ENCODE measurements at regions not wholly inside any gene's neighbourhood (a gene's known extent, or its start where the extent isn't known, plus 50 kb on each side); places are given as distances from the start of the nearest gene placed in this dataset.

DNA sequence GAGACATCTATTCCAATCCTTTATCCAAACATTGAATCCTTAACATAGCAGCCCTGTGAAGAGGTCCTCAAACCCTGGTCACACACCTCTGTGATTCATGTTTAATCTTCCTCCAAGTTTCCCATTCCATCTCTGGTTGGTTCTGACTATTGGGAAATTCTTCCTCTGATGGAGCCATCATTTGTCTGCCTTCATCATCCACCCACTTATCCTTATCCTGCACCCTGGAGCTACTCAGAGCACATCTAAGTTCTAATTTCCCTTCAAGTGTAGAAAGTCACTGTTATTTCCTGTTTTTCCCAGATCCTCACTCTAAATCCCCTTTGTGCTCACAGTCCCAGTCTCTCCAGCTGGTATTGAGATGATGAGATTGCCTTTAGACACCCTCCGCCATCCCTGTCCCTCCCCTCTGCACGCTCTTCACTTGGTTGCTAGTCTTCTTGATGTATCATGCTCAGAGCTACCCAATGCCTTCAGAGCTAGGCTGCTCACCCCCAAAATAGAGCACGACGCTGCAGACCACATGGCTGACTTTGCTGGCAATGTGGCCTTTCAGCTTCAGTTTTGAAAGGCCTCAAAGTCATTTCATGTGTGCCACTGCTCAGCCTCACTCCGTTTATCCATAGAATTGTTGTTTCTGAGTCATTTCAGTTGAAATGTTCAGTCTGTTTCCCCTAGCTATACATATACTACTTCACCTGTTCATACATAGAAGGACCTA is 154.3 kb downstream of the PALM2AKAP2 start:
- Mint-ChIP-seq H3K4me1 (peaks cover 37 to 49% of the 10 kb centered on the region in 2 donors), H3K27ac (peak overlapping the region; percentile 25), H3K27me3 (no peaks in the 10 kb centered on the region), H3K9me3 (peaks cover 0 to 1% of the 10 kb centered on the region in 2 donors), H3K36me3 (peaks cover 0 to 3% of the 10 kb centered on the region in 2 donors), H3K4me3 (no peak overlapping the region)
- ATAC-seq (replicated peaks): peak; percentile 57 to 63
- DNase-seq: no peak

- DNase-seq (no peak), ATAC-seq (replicated peaks) (no peak)
- Mint-ChIP-seq H3K9me3 (peaks cover 0 to 1% of the 10 kb centered on the region in 2 donors), H3K27me3 (no peaks in the 10 kb centered on the region), H3K36me3 (peaks cover 0 to 3% of the 10 kb centered on the region in 2 donors), H3K4me3 (no peak overlapping the region), H3K27ac (peak overlapping the region; percentile 25), H3K4me1 (peaks cover 35 to 49% of the 10 kb centered on the region in 2 donors)
These were observed 154.8 kb downstream of the PALM2AKAP2 start for GRCh38 chr9:109934857-109935215.

GRCh38 chr9:109935406-109936087 is 155.5 kb downstream of the PALM2AKAP2 start:
- Mint-ChIP-seq H3K4me3 (no peak overlapping the region), H3K4me1 (peaks cover 34 to 49% of the 10 kb centered on the region in 2 donors), H3K9me3 (peaks cover 0 to 1% of the 10 kb centered on the region in 2 donors), H3K36me3 (peaks cover 0 to 3% of the 10 kb centered on the region in 2 donors), H3K27ac (peak overlapping the region; percentile 79), H3K27me3 (no peaks in the 10 kb centered on the region)
- DNase-seq (no peak), ATAC-seq (replicated peaks) (peak; percentile 77 to 83)

GRCh38 chr9:109937861-109938453 is 158.0 kb downstream of the PALM2AKAP2 start:
- ATAC-seq (replicated peaks) (no peak), DNase-seq (no peak)
- H3K36me3 Mint-ChIP-seq: peaks cover 0 to 3% of the 10 kb centered on the region in 2 donors
- peaks cover 32 to 44% of the 10 kb centered on the region in 2 donors for H3K4me1 Mint-ChIP-seq
- no peaks in the 10 kb centered on the region for H3K27me3 Mint-ChIP-seq
- H3K4me3 Mint-ChIP-seq: no peak overlapping the region
- H3K9me3 Mint-ChIP-seq: peaks cover 0 to 1% of the 10 kb centered on the region in 2 donors
- H3K27ac Mint-ChIP-seq: peak overlapping the region; percentile 42

DNA sequence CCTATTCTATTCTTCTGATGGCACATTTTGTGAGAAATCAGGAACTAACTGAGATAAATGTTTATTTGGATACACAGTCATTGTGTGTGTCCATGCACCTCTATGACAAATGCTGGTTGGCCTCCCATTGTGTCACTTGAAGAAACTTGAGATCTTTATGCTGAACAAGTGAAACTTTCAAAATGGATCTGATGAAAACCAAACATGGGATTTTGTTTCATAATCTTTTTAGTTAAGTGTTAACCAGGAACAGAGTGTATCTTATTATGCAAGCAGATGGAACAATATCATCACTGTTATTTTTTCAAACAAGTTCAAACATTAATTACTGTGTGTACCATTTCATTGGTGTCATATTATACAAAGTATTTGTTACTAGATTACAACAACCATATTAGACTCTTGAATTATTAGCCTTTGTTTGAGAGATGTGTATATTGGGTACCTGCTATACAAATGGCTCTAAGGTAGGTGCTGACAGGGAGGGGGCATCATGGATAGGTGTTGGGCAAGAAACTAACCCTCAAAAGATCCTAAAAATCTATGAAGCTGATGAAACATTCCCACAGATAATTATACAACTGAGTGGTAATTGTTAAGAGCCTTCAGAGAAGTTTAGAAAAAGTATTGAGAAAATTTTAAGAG is 159.8 kb downstream of the PALM2AKAP2 start:
- no peak overlapping the region for H3K4me3 Mint-ChIP-seq

GRCh38 chr9:109940561-109940960 is 160.6 kb downstream of the PALM2AKAP2 start:
- no peaks in the 10 kb centered on the region for H3K27me3 Mint-ChIP-seq
- H3K9me3 Mint-ChIP-seq: peaks cover 0 to 3% of the 10 kb centered on the region in 2 donors
- no peak for DNase-seq
- no peak overlapping the region for H3K27ac Mint-ChIP-seq
- H3K4me1 Mint-ChIP-seq: peaks cover 25 to 26% of the 10 kb centered on the region in 2 donors
- no peak overlapping the region for H3K4me3 Mint-ChIP-seq
- no peak for ATAC-seq (replicated peaks)
- peaks cover 1 to 3% of the 10 kb centered on the region in 2 donors for H3K36me3 Mint-ChIP-seq

More for the DNA sequence above, 159.8 kb downstream of the PALM2AKAP2 start:
- H3K4me1 Mint-ChIP-seq: peaks cover 27 to 34% of the 10 kb centered on the region in 2 donors
- DNase-seq (no peak), ATAC-seq (replicated peaks) (no peak)
- peaks cover 1 to 3% of the 10 kb centered on the region in 2 donors for H3K36me3 Mint-ChIP-seq
- H3K27ac Mint-ChIP-seq: no peak overlapping the region
- peaks cover 0 to 3% of the 10 kb centered on the region in 2 donors for H3K9me3 Mint-ChIP-seq
- H3K27me3 Mint-ChIP-seq: no peaks in the 10 kb centered on the region

DNA sequence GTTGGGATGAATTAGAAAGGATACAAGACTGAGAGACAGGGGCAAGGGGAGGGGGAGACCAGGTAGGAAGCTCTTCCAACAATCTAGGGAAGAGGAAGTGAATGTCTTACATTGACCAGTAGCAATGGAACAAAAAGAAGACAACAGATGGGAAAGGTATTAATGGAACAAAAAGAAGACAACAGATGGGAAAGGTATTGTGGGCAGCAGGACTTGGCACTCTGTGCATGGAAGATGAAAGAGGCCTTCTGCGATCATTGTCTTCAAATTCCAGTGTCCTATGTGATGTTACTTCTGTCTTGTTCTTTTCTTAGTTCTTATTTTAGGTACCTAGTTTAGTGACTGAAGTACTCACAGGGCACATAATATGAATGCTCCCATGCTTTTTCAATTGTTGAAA is 161.8 kb downstream of the PALM2AKAP2 start:
- DNase-seq (no peak), ATAC-seq (replicated peaks) (no peak)
- H3K4me1 Mint-ChIP-seq: peaks cover 14 to 18% of the 10 kb centered on the region in 2 donors
- peaks cover 1 to 3% of the 10 kb centered on the region in 2 donors for H3K36me3 Mint-ChIP-seq
- no peak overlapping the region for H3K27ac Mint-ChIP-seq
- peaks cover 0 to 3% of the 10 kb centered on the region in 2 donors for H3K9me3 Mint-ChIP-seq
- H3K4me3 Mint-ChIP-seq: no peak overlapping the region
- H3K27me3 Mint-ChIP-seq: no peaks in the 10 kb centered on the region

DNA sequence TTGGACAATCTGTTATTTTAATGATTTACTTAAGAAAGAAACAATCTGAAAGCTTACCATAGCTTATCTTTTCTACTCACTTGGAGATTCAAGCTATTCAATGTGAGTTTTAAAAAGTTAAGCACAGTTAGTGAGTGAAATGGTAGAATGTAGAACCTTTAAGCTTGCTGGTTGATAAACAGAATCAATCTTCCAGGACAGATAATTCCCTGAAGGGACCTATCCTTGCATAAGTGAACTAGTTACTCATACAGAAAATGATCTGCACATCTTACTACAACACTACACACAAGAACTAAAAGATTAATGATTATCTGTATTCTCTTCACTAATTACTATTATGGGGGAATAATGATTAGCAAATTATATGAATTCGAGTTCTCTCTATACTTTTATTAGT is 165.6 kb downstream of the PALM2AKAP2 start:
- DNase-seq (no peak), ATAC-seq (replicated peaks) (no peak)
- Mint-ChIP-seq H3K9me3 (peaks cover 0 to 2% of the 10 kb centered on the region in 2 donors), H3K27ac (no peak overlapping the region), H3K4me3 (no peak overlapping the region), H3K27me3 (no peaks in the 10 kb centered on the region), H3K36me3 (peaks cover 0 to 1% of the 10 kb centered on the region in 2 donors), H3K4me1 (peaks cover 10 to 13% of the 10 kb centered on the region in 2 donors)

DNA sequence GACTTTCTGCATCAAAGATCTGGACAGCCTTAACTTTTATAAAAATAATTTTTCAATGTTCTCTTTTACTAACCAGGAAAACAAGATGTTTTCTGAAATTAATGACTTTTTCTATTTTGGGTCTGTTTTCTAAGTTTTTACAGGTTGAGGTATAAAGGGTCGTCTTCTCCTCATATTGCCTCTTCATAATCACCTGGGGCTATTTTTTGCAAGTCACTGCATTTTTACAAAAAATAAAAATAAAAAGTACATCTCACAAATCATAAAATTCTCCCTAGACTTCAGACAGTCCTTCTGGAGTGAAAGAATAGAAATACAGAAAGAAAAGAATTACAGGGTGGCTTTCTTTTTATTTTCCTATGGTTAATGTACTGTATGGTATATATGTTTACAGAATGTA is 168.5 kb downstream of the PALM2AKAP2 start:
- Mint-ChIP-seq H3K4me1 (peaks cover 25 to 31% of the 10 kb centered on the region in 2 donors), H3K4me3 (no peak overlapping the region), H3K9me3 (peaks cover 0 to 1% of the 10 kb centered on the region in 2 donors), H3K36me3 (peaks cover 4 to 5% of the 10 kb centered on the region in 2 donors), H3K27ac (no peak overlapping the region), H3K27me3 (no peaks in the 10 kb centered on the region)
- no peak for ATAC-seq (replicated peaks)
- DNase-seq: no peak

GRCh38 chr9:109950710-109951443 is 170.9 kb downstream of the PALM2AKAP2 start:
- H3K36me3 Mint-ChIP-seq: peaks cover 3 to 5% of the 10 kb centered on the region in 2 donors
- H3K4me1 Mint-ChIP-seq: peaks cover 27 to 47% of the 10 kb centered on the region in 2 donors
- DNase-seq (no peak), ATAC-seq (replicated peaks) (peak in 1 of 2 donors; percentile 64)
- H3K9me3 Mint-ChIP-seq: no peaks in the 10 kb centered on the region
- H3K27ac Mint-ChIP-seq: peak overlapping the region; percentile 42
- no peaks in the 10 kb centered on the region for H3K27me3 Mint-ChIP-seq
- H3K4me3 Mint-ChIP-seq: no peak overlapping the region

- DNase-seq (no peak), ATAC-seq (replicated peaks) (no peak)
- Mint-ChIP-seq H3K4me3 (no peak overlapping the region), H3K9me3 (no peaks in the 10 kb centered on the region), H3K4me1 (peaks cover 37 to 67% of the 10 kb centered on the region in 2 donors), H3K27ac (peak overlapping the region; percentile 25), H3K36me3 (peaks cover 3 to 5% of the 10 kb centered on the region in 2 donors), H3K27me3 (no peaks in the 10 kb centered on the region)
These were observed 173.3 kb downstream of the PALM2AKAP2 start for GRCh38 chr9:109953300-109953699.

- peak overlapping the region; percentile 67 for H3K27ac Mint-ChIP-seq
- DNase-seq (no peak), ATAC-seq (replicated peaks) (peak; percentile 67 to 81)
- no peaks in the 10 kb centered on the region for H3K9me3 Mint-ChIP-seq
- H3K36me3 Mint-ChIP-seq: peaks cover 3 to 5% of the 10 kb centered on the region in 2 donors
- H3K4me3 Mint-ChIP-seq: peak overlapping the region in 1 of 2 donors; percentile 25
- H3K4me1 Mint-ChIP-seq: peaks cover 42 to 73% of the 10 kb centered on the region in 2 donors
- no peaks in the 10 kb centered on the region for H3K27me3 Mint-ChIP-seq
These were observed 174.0 kb downstream of the PALM2AKAP2 start for GRCh38 chr9:109953813-109954497.
